GM23248 (cell line): ENCODE measurements at regions not wholly inside any gene's neighbourhood (a gene's known extent, or its start where the extent isn't known, plus 50 kb on each side); places are given as distances from the start of the nearest gene placed in this dataset.

Experiments used
- DNase-seq: peaks from one replicate; pipeline ENCODE4 v3.0.0-alpha.2; 2015
- H2AFZ ChIP-seq: fragments of 200-600 bp; sonication (generic); 2 replicates; pipeline ENCODE4 v1.6.1; 2016; ENCODE audit warnings: antibody characterized with exemption
- H3F3A ChIP-seq: fragments of 200-600 bp; sonication (generic); 2 replicates; pipeline ENCODE4 v1.6.1; 2016; ENCODE audit warnings: mild to moderate bottlenecking, antibody characterized with exemption, mixed run types; ENCODE audit not compliant: insufficient read depth
- H3K27ac ChIP-seq: fragments of 200-600 bp; sonication (generic); 2 replicates; pipeline ENCODE4 v1.5.1; 2016; ENCODE audit warnings: mild to moderate bottlenecking
- H3K27me3 ChIP-seq: fragments of 200-600 bp; sonication (generic); replicated peaks from 2 replicates; pipeline ENCODE4 v1.6.1; 2016; ENCODE audit warnings: mild to moderate bottlenecking; ENCODE audit not compliant: insufficient read depth
- H3K36me3 ChIP-seq: fragments of 200-600 bp; sonication (generic); 2 replicates; pipeline ENCODE4 v1.6.1; 2016; ENCODE audit warnings: low read depth, mild to moderate bottlenecking
- H3K4me1 ChIP-seq: fragments of 200-600 bp; sonication (generic); 2 replicates; pipeline ENCODE4 v1.6.1; 2016; ENCODE audit warnings: mild to moderate bottlenecking; ENCODE audit not compliant: insufficient read depth
- H3K4me2 ChIP-seq: fragments of 200-600 bp; sonication (generic); one replicate; pipeline ENCODE4 v1.6.1; 2016; ENCODE audit warnings: mild to moderate bottlenecking; ENCODE audit not compliant: unreplicated experiment
- H3K4me3 ChIP-seq: fragments of 200-600 bp; sonication (generic); 2 replicates; pipeline ENCODE4 v1.5.1; 2016; ENCODE audit warnings: mild to moderate bottlenecking
- H3K79me2 ChIP-seq: fragments of 200-600 bp; sonication (generic); 2 replicates; pipeline ENCODE4 v1.6.1; 2016; ENCODE audit warnings: mild to moderate bottlenecking; ENCODE audit not compliant: insufficient read depth
- H3K9ac ChIP-seq: fragments of 200-600 bp; sonication (generic); 2 replicates; pipeline ENCODE4 v1.6.1; 2016; ENCODE audit warnings: mild to moderate bottlenecking
- H3K9me2 ChIP-seq: fragments of 200-600 bp; sonication (generic); 2 replicates; pipeline ENCODE4 v1.6.1; 2016; ENCODE audit warnings: mixed run types, mild to moderate bottlenecking, moderate library complexity; ENCODE audit not compliant: insufficient read depth
- H3K9me3 ChIP-seq: fragments of 200-600 bp; sonication (generic); one replicate; pipeline ENCODE4 v1.6.1; 2017; ENCODE audit warnings: low read depth
- H4K20me1 ChIP-seq: fragments of 200-600 bp; sonication (generic); 2 replicates; pipeline ENCODE4 v1.6.0; 2016; ENCODE audit not compliant: insufficient read depth
- EZH2 ChIP-seq: fragments of 200-600 bp; sonication (generic); IDR thresholded peaks from 2 replicates; pipeline ENCODE4 v1.6.1; 2018; ENCODE audit warnings: antibody characterized with exemption, mild to moderate bottlenecking; ENCODE audit not compliant: insufficient read depth, poor library complexity, severe bottlenecking
- EZH2phosphoT487 ChIP-seq: fragments of 200-600 bp; sonication (generic); IDR thresholded peaks from 2 replicates; pipeline ENCODE4 v1.6.1; 2018; ENCODE audit warnings: antibody characterized with exemption, moderate library complexity, mild to moderate bottlenecking, low read depth; ENCODE audit not compliant: insufficient read depth
- WGBS, 2 experiments: methylation state at CpG; one replicate each; pipeline ENCODE4 v1.1.6; 2015 to 2017; ENCODE audit warnings: low lambda C conversion rate in 2 of 2, low coverage in 1 of 2; ENCODE audit errors: missing lambda C conversion rate in 2 of 2; 5-methylcytosine and 5-hydroxymethylcytosine counted together
- in situ Hi-C: fragments of 300-500 bp; cut with MboI; formaldehyde crosslinking; loops from 2 replicates; pipeline ENCODE4 v1.15.0; 2020

- Histone ChIP-seq H3K4me3 (no peak overlapping the region), H3F3A (peaks cover 45% of the 10 kb centered on the region), H3K9me3 (no peaks in the 10 kb centered on the region), H3K27me3 (no peaks in the 10 kb centered on the region), H3K27ac (no peak overlapping the region), H3K4me1 (peaks cover 16% of the 10 kb centered on the region), H3K9me2 (no peaks in the 10 kb centered on the region), H2AFZ (no peak overlapping the region), H3K4me2 (no peak overlapping the region), H4K20me1 (no peaks in the 10 kb centered on the region), H3K9ac (no peak overlapping the region), H3K79me2 (peaks cover 100% of the 10 kb centered on the region), H3K36me3 (peaks cover 4% of the 10 kb centered on the region; the same call in 1 of the 2 replicates)
- DNase-seq: no peak
- in situ Hi-C loops: no loop called here
- TF ChIP-seq EZH2phosphoT487 (no peak), EZH2 (no peak)
- WGBS, 2 experiments: 94 to 100% methylated on average over 1 of the region's 1 CpG
Measured at GRCh38 chr7:131019351-131019750, 285.3 kb upstream of the KLF14 start.

- Histone ChIP-seq H3K9me2 (no peaks in the 10 kb centered on the region), H2AFZ (no peak overlapping the region), H3K36me3 (peaks cover 7% of the 10 kb centered on the region; the same call in 1 of the 2 replicates), H3K4me3 (no peak overlapping the region), H3K9me3 (no peaks in the 10 kb centered on the region), H3K79me2 (peaks cover 100% of the 10 kb centered on the region), H3K27me3 (no peaks in the 10 kb centered on the region), H4K20me1 (no peaks in the 10 kb centered on the region), H3K4me2 (no peak overlapping the region), H3F3A (peaks cover 42% of the 10 kb centered on the region), H3K4me1 (peaks cover 9% of the 10 kb centered on the region), H3K9ac (no peak overlapping the region), H3K27ac (no peak overlapping the region)
- in situ Hi-C loops: no loop called here
- 83 to 84% methylated on average over 7 of the region's 7 CpGs for WGBS, 2 experiments
- TF ChIP-seq EZH2 (no peak), EZH2phosphoT487 (no peak)
- DNase-seq: no peak
Measured at GRCh38 chr7:131020759-131021261, 286.8 kb upstream of the KLF14 start.

GRCh38 chr7:131021460-131021859 is 287.5 kb upstream of the KLF14 start:
- H4K20me1 ChIP-seq: no peaks in the 10 kb centered on the region
- in situ Hi-C loops: no loop called here
- no peak for TF ChIP-seq EZH2
- no peak for TF ChIP-seq EZH2phosphoT487
- no peaks in the 10 kb centered on the region for H3K9me2 ChIP-seq
- no peak overlapping the region for H3K9ac ChIP-seq
- no peak overlapping the region for H3K4me2 ChIP-seq
- H3F3A ChIP-seq: peaks cover 42% of the 10 kb centered on the region
- no peak overlapping the region for H3K4me3 ChIP-seq
- no peaks in the 10 kb centered on the region for H3K9me3 ChIP-seq
- DNase-seq: no peak
- H2AFZ ChIP-seq: no peak overlapping the region
- peaks cover 7% of the 10 kb centered on the region; the same call in 1 of the 2 replicates for H3K36me3 ChIP-seq
- H3K27ac ChIP-seq: no peak overlapping the region
- WGBS, 2 experiments: 97 to 100% methylated on average over 5 of the region's 5 CpGs
- H3K79me2 ChIP-seq: peaks cover 100% of the 10 kb centered on the region
- no peaks in the 10 kb centered on the region for H3K27me3 ChIP-seq
- peaks cover 13% of the 10 kb centered on the region for H3K4me1 ChIP-seq

- Histone ChIP-seq H3K9me2 (no peaks in the 10 kb centered on the region), H3K9me3 (no peaks in the 10 kb centered on the region), H3K36me3 (peaks cover 7% of the 10 kb centered on the region; the same call in 1 of the 2 replicates), H4K20me1 (no peaks in the 10 kb centered on the region), H3F3A (peaks cover 44% of the 10 kb centered on the region), H3K79me2 (peaks cover 98% of the 10 kb centered on the region), H3K4me2 (no peak overlapping the region), H3K9ac (no peak overlapping the region), H3K4me1 (peaks cover 18% of the 10 kb centered on the region), H2AFZ (no peak overlapping the region), H3K27me3 (no peaks in the 10 kb centered on the region), H3K4me3 (no peak overlapping the region), H3K27ac (no peak overlapping the region)
- TF ChIP-seq EZH2phosphoT487: no peak
- TF ChIP-seq EZH2: no peak
- in situ Hi-C loops: no loop called here
- DNase-seq: no peak
- WGBS, 2 experiments: 96% methylated on average over 8 of the region's 8 CpGs
Measured at GRCh38 chr7:131021902-131022301, 287.9 kb upstream of the KLF14 start.
